ENCODE measurements at regions not wholly inside any gene's neighbourhood (a gene's known extent, or its start where the extent isn't known, plus 50 kb on each side); places are given as distances from the start of the nearest gene placed in this dataset.

- Histone ChIP-seq H3K27ac (ENCODE audit: low read depth, low read length) (no peak overlapping the region), H3K9ac (ENCODE audit: low read depth in 1 of 3, low read length in 3 of 3) (no peak overlapping the region), H3K9me3 (ENCODE audit: control insufficient read depth in 3 of 3, low read length in 3 of 3) (no peaks in the 10 kb centered on the region), H3K27me3 (ENCODE audit: control insufficient read depth in 3 of 3, insufficient read depth in 3 of 3, low read length in 3 of 3) (no peaks in the 10 kb centered on the region), H3K36me3 (ENCODE audit: control insufficient read depth in 3 of 3, insufficient read depth in 3 of 3, low read length in 3 of 3) (no peaks in the 10 kb centered on the region), H3K4me3 (ENCODE audit: low read length in 3 of 3) (no peak overlapping the region), H3K4me1 (ENCODE audit: control insufficient read depth in 3 of 3, insufficient read depth in 3 of 3, low read length in 3 of 3) (no peaks in the 10 kb centered on the region)
These were observed 260.8 kb downstream of the CBLN2 start for GRCh38 chr18:72283148-72283925.

- Histone ChIP-seq H3K9me3 (ENCODE audit: control insufficient read depth in 3 of 3, low read length in 3 of 3) (no peaks in the 10 kb centered on the region), H3K27ac (ENCODE audit: low read depth, low read length) (no peak overlapping the region), H3K36me3 (ENCODE audit: control insufficient read depth in 3 of 3, insufficient read depth in 3 of 3, low read length in 3 of 3) (no peaks in the 10 kb centered on the region), H3K27me3 (ENCODE audit: control insufficient read depth in 3 of 3, insufficient read depth in 3 of 3, low read length in 3 of 3) (no peaks in the 10 kb centered on the region), H3K4me1 (ENCODE audit: control insufficient read depth in 3 of 3, insufficient read depth in 3 of 3, low read length in 3 of 3) (no peaks in the 10 kb centered on the region), H3K9ac (ENCODE audit: low read depth in 1 of 3, low read length in 3 of 3) (no peak overlapping the region), H3K4me3 (ENCODE audit: low read length in 3 of 3) (no peak overlapping the region)
These were observed 271.1 kb downstream of the CBLN2 start for GRCh38 chr18:72273025-72273424.

GRCh38 chr18:72261590-72261989 lies 282.6 kb downstream of the CBLN2 start:
- Histone ChIP-seq H3K4me3 (ENCODE audit: low read length in 3 of 3) (no peak overlapping the region), H3K9ac (ENCODE audit: low read depth in 1 of 3, low read length in 3 of 3) (no peak overlapping the region), H3K36me3 (ENCODE audit: control insufficient read depth in 3 of 3, insufficient read depth in 3 of 3, low read length in 3 of 3) (no peaks in the 10 kb centered on the region), H3K27ac (ENCODE audit: low read depth, low read length) (no peak overlapping the region), H3K4me1 (ENCODE audit: control insufficient read depth in 3 of 3, insufficient read depth in 3 of 3, low read length in 3 of 3) (no peaks in the 10 kb centered on the region), H3K9me3 (ENCODE audit: control insufficient read depth in 3 of 3, low read length in 3 of 3) (no peaks in the 10 kb centered on the region), H3K27me3 (ENCODE audit: control insufficient read depth in 3 of 3, insufficient read depth in 3 of 3, low read length in 3 of 3) (no peaks in the 10 kb centered on the region)

- Histone ChIP-seq H3K9me3 (ENCODE audit: control insufficient read depth in 3 of 3, low read length in 3 of 3) (no peaks in the 10 kb centered on the region), H3K27ac (ENCODE audit: low read depth, low read length) (no peak overlapping the region), H3K4me1 (ENCODE audit: control insufficient read depth in 3 of 3, insufficient read depth in 3 of 3, low read length in 3 of 3) (no peaks in the 10 kb centered on the region), H3K4me3 (ENCODE audit: low read length in 3 of 3) (no peak overlapping the region), H3K36me3 (ENCODE audit: control insufficient read depth in 3 of 3, insufficient read depth in 3 of 3, low read length in 3 of 3) (no peaks in the 10 kb centered on the region), H3K27me3 (ENCODE audit: control insufficient read depth in 3 of 3, insufficient read depth in 3 of 3, low read length in 3 of 3) (no peaks in the 10 kb centered on the region), H3K9ac (ENCODE audit: low read depth in 1 of 3, low read length in 3 of 3) (no peak overlapping the region)
These were observed 298.1 kb downstream of the CBLN2 start for GRCh38 chr18:72246076-72246475.

GRCh38 chr18:72235422-72235821 lies 308.7 kb downstream of the CBLN2 start:
- Histone ChIP-seq H3K4me3 (ENCODE audit: low read length in 3 of 3) (no peak overlapping the region), H3K27me3 (ENCODE audit: control insufficient read depth in 3 of 3, insufficient read depth in 3 of 3, low read length in 3 of 3) (no peaks in the 10 kb centered on the region), H3K9me3 (ENCODE audit: control insufficient read depth in 3 of 3, low read length in 3 of 3) (no peaks in the 10 kb centered on the region), H3K27ac (ENCODE audit: low read depth, low read length) (no peak overlapping the region), H3K4me1 (ENCODE audit: control insufficient read depth in 3 of 3, insufficient read depth in 3 of 3, low read length in 3 of 3) (no peaks in the 10 kb centered on the region), H3K9ac (ENCODE audit: low read depth in 1 of 3, low read length in 3 of 3) (no peak overlapping the region), H3K36me3 (ENCODE audit: control insufficient read depth in 3 of 3, insufficient read depth in 3 of 3, low read length in 3 of 3) (no peaks in the 10 kb centered on the region)

GRCh38 chr18:72233106-72233505 lies 311.0 kb downstream of the CBLN2 start:
- H3K9ac ChIP-seq (ENCODE audit: low read depth in 1 of 3, low read length in 3 of 3) = no peak overlapping the region
- H3K27ac ChIP-seq (ENCODE audit: low read depth, low read length) = no peak overlapping the region
- H3K27me3 ChIP-seq (ENCODE audit: control insufficient read depth in 3 of 3, insufficient read depth in 3 of 3, low read length in 3 of 3) = no peaks in the 10 kb centered on the region
- no peaks in the 10 kb centered on the region for H3K36me3 ChIP-seq (ENCODE audit: control insufficient read depth in 3 of 3, insufficient read depth in 3 of 3, low read length in 3 of 3)
- no peaks in the 10 kb centered on the region for H3K9me3 ChIP-seq (ENCODE audit: control insufficient read depth in 3 of 3, low read length in 3 of 3)
- no peaks in the 10 kb centered on the region for H3K4me1 ChIP-seq (ENCODE audit: control insufficient read depth in 3 of 3, insufficient read depth in 3 of 3, low read length in 3 of 3)
- no peak overlapping the region for H3K4me3 ChIP-seq (ENCODE audit: low read length in 3 of 3)

GRCh38 chr18:72232644-72233043 lies 311.5 kb downstream of the CBLN2 start:
- no peaks in the 10 kb centered on the region for H3K9me3 ChIP-seq (ENCODE audit: control insufficient read depth in 3 of 3, low read length in 3 of 3)
- no peak overlapping the region for H3K9ac ChIP-seq (ENCODE audit: low read depth in 1 of 3, low read length in 3 of 3)
- no peaks in the 10 kb centered on the region for H3K4me1 ChIP-seq (ENCODE audit: control insufficient read depth in 3 of 3, insufficient read depth in 3 of 3, low read length in 3 of 3)
- no peak overlapping the region for H3K27ac ChIP-seq (ENCODE audit: low read depth, low read length)
- H3K36me3 ChIP-seq (ENCODE audit: control insufficient read depth in 3 of 3, insufficient read depth in 3 of 3, low read length in 3 of 3) = no peaks in the 10 kb centered on the region
- no peak overlapping the region for H3K4me3 ChIP-seq (ENCODE audit: low read length in 3 of 3)
- no peaks in the 10 kb centered on the region for H3K27me3 ChIP-seq (ENCODE audit: control insufficient read depth in 3 of 3, insufficient read depth in 3 of 3, low read length in 3 of 3)

GRCh38 chr18:72225958-72226357 lies 318.2 kb downstream of the CBLN2 start:
- no peak overlapping the region for H3K9ac ChIP-seq (ENCODE audit: low read depth in 1 of 3, low read length in 3 of 3)
- H3K9me3 ChIP-seq (ENCODE audit: control insufficient read depth in 3 of 3, low read length in 3 of 3) = no peaks in the 10 kb centered on the region
- no peaks in the 10 kb centered on the region for H3K27me3 ChIP-seq (ENCODE audit: control insufficient read depth in 3 of 3, insufficient read depth in 3 of 3, low read length in 3 of 3)
- no peaks in the 10 kb centered on the region for H3K4me1 ChIP-seq (ENCODE audit: control insufficient read depth in 3 of 3, insufficient read depth in 3 of 3, low read length in 3 of 3)
- H3K4me3 ChIP-seq (ENCODE audit: low read length in 3 of 3) = no peak overlapping the region
- H3K36me3 ChIP-seq (ENCODE audit: control insufficient read depth in 3 of 3, insufficient read depth in 3 of 3, low read length in 3 of 3) = no peaks in the 10 kb centered on the region
- no peak overlapping the region for H3K27ac ChIP-seq (ENCODE audit: low read depth, low read length)

- Histone ChIP-seq H3K36me3 (ENCODE audit: control insufficient read depth in 3 of 3, insufficient read depth in 3 of 3, low read length in 3 of 3) (no peaks in the 10 kb centered on the region), H3K4me3 (ENCODE audit: low read length in 3 of 3) (no peak overlapping the region)
These were observed 320.4 kb downstream of the CBLN2 start for GRCh38 chr18:72223733-72224132.

GRCh38 chr18:72208920-72209676 lies 335.0 kb downstream of the CBLN2 start:
- Histone ChIP-seq H3K9me3 (ENCODE audit: control insufficient read depth in 3 of 3, low read length in 3 of 3) (peaks cover 0 to 3% (median 0%) of the 10 kb centered on the region in 3 donors), H3K4me3 (ENCODE audit: low read length in 3 of 3) (no peak overlapping the region), H3K27me3 (ENCODE audit: control insufficient read depth in 3 of 3, insufficient read depth in 3 of 3, low read length in 3 of 3) (no peaks in the 10 kb centered on the region), H3K27ac (ENCODE audit: low read depth, low read length) (no peak overlapping the region), H3K9ac (ENCODE audit: low read depth in 1 of 3, low read length in 3 of 3) (no peak overlapping the region), H3K36me3 (ENCODE audit: control insufficient read depth in 3 of 3, insufficient read depth in 3 of 3, low read length in 3 of 3) (no peaks in the 10 kb centered on the region), H3K4me1 (ENCODE audit: control insufficient read depth in 3 of 3, insufficient read depth in 3 of 3, low read length in 3 of 3) (no peaks in the 10 kb centered on the region)

More at GRCh38 chr18:72223733-72224132, 320.4 kb downstream of the CBLN2 start:
- no peaks in the 10 kb centered on the region for H3K27me3 ChIP-seq (ENCODE audit: control insufficient read depth in 3 of 3, insufficient read depth in 3 of 3, low read length in 3 of 3)
- no peak overlapping the region for H3K9ac ChIP-seq (ENCODE audit: low read depth in 1 of 3, low read length in 3 of 3)
- H3K4me1 ChIP-seq (ENCODE audit: control insufficient read depth in 3 of 3, insufficient read depth in 3 of 3, low read length in 3 of 3) = no peaks in the 10 kb centered on the region
- H3K9me3 ChIP-seq (ENCODE audit: control insufficient read depth in 3 of 3, low read length in 3 of 3) = peaks cover 0 to 5% (median 0%) of the 10 kb centered on the region in 3 donors
- H3K27ac ChIP-seq (ENCODE audit: low read depth, low read length) = no peak overlapping the region

Data from skeletal muscle tissue (tissue), 3 donors.